H1 (cell line): ENCODE measurements at regions not wholly inside any gene's neighbourhood (a gene's known extent, or its start where the extent isn't known, plus 50 kb on each side); places are given as distances from the start of the nearest gene placed in this dataset.

Experiments
- CTCF ChIA-PET: fragments of 300-600 bp; sonication (Branson Sonifier 250); formaldehyde crosslinking; loops from one replicate; lab custom pipeline; 2021; ENCODE audit not compliant: partially characterized antibody; lab: Charles Lee
- POLR2A ChIA-PET: fragments of 300-600 bp; sonication (Branson Sonifier 250); formaldehyde crosslinking; loops from one replicate; lab custom pipeline; 2021; ENCODE audit warnings: inconsistent platforms; ENCODE audit not compliant: partially characterized antibody; lab: Charles Lee
- DNase-seq, 2 experiments: peaks; one replicate each; pipeline versions ENCODE4 v3.0.0 to v3.0.0-alpha.2; 2010 to 2022; ENCODE audit warnings: low spot score in 2 of 2, low read depth in 1 of 2, mixed read lengths in 1 of 2
- FAIRE-seq: peaks from 2 replicates; lab custom pipeline; 2011; peaks lifted over from hg19 to GRCh38; lab: Jason Lieb, UNC
- H2AFZ ChIP-seq: 2 replicates; pipeline ENCODE4 v1.8.1; 2012; ENCODE audit warnings: low read length, inconsistent platforms
- H2AK5ac ChIP-seq: 2 replicates; pipeline ENCODE4 v1.6.1; 2013; ENCODE audit warnings: low read depth, low read length
- H2BK120ac ChIP-seq: replicated peaks from 2 replicates; pipeline ENCODE3; 2013; ENCODE audit warnings: low read depth, low read length, inconsistent platforms
- H2BK12ac ChIP-seq: 2 replicates; pipeline ENCODE4 v1.6.1; 2013; ENCODE audit warnings: low read depth, low read length
- H2BK15ac ChIP-seq: 2 replicates; pipeline ENCODE4 v1.6.1; 2013; ENCODE audit warnings: low read length
- H2BK20ac ChIP-seq: 2 replicates; pipeline ENCODE4 v1.6.1; 2013; ENCODE audit warnings: low read length
- H2BK5ac ChIP-seq: 2 replicates; pipeline ENCODE4 v1.6.1; 2013; ENCODE audit warnings: low read depth, low read length
- H3K14ac ChIP-seq: 2 replicates; pipeline ENCODE4 v1.6.1; 2013; ENCODE audit warnings: inconsistent platforms; ENCODE audit not compliant: insufficient read length
- H3K18ac ChIP-seq: 2 replicates; pipeline ENCODE4 v1.6.1; 2013; ENCODE audit warnings: low read length; ENCODE audit errors: extremely low read depth
- H3K23ac ChIP-seq: 2 replicates; pipeline ENCODE4 v1.6.1; 2013; ENCODE audit warnings: inconsistent platforms; ENCODE audit not compliant: insufficient read length
- H3K23me2 ChIP-seq: 2 replicates; pipeline ENCODE4 v1.6.1; 2013; ENCODE audit warnings: low read depth, low read length
- H3K27ac ChIP-seq: 2 replicates; pipeline ENCODE4 v1.6.1; 2011; ENCODE audit warnings: low read depth, low read length, inconsistent platforms
- H3K27me3 ChIP-seq, 4 experiments: replicated peaks in 1 of 4; 1 replicate in 1 of 4; 2 replicates in 3 of 4; pipeline versions ENCODE4 v1.6.1 to v1.8.1; 2011 to 2013; ENCODE audit warnings: low read length in 3 of 4, mild to moderate bottlenecking in 3 of 4, inconsistent platforms in 2 of 4, mixed read lengths in 2 of 4, moderate library complexity in 1 of 4; ENCODE audit not compliant: control insufficient read depth in 3 of 4, insufficient read depth in 3 of 4; ENCODE audit errors: extremely low read depth in 1 of 4
- H3K36me3 ChIP-seq, 4 experiments: 2 replicates each; pipeline versions ENCODE4 v1.6.1 to v1.8.1; 2011 to 2013; ENCODE audit warnings: mild to moderate bottlenecking in 4 of 4, low read length in 3 of 4, moderate library complexity in 2 of 4, control low read depth in 1 of 4, inconsistent platforms in 1 of 4; ENCODE audit not compliant: insufficient read depth in 4 of 4, control insufficient read depth in 2 of 4
- H3K4ac ChIP-seq: replicated peaks from 2 replicates; pipeline ENCODE3; 2013; ENCODE audit warnings: low read length, low read depth, mixed read lengths, inconsistent platforms; ENCODE audit not compliant: insufficient read length
- H3K4me1 ChIP-seq, 4 experiments: replicated peaks in 1 of 4; 1 replicate in 1 of 4; 2 replicates in 3 of 4; pipeline versions ENCODE4 v1.6.1 to v1.8.1; 2011 to 2013; ENCODE audit warnings: low read length in 3 of 4, inconsistent platforms in 2 of 4, mixed read lengths in 1 of 4; ENCODE audit not compliant: insufficient read depth in 4 of 4, control insufficient read depth in 3 of 4
- H3K4me2 ChIP-seq, 2 experiments: 2 replicates each; pipeline versions ENCODE4 v1.6.1 to v1.8.1; 2011 to 2013; ENCODE audit warnings: low read depth in 2 of 2, low read length in 2 of 2, control low read depth in 1 of 2, inconsistent platforms in 1 of 2, mild to moderate bottlenecking in 1 of 2; ENCODE audit not compliant: insufficient read depth in 1 of 2
- H3K4me3 ChIP-seq, 4 experiments: fragments of 200-600, 300-600 bp in 1 of 4; sonication (generic), shearing (Covaris generic), sonication (Bioruptor Twin) in 1 of 4; 2 replicates each; pipeline versions ENCODE4 v1.5.1 to v1.8.1; 2011 to 2016; ENCODE audit warnings: low read length in 4 of 4, low read depth in 3 of 4, control low read depth in 2 of 4, inconsistent platforms in 2 of 4, mild to moderate bottlenecking in 2 of 4, mixed read lengths in 1 of 4, moderate library complexity in 1 of 4; ENCODE audit not compliant: insufficient read depth in 2 of 4; ENCODE audit errors: extremely low read depth in 1 of 4
- H3K56ac ChIP-seq: replicated peaks from 2 replicates; pipeline ENCODE3; 2013; ENCODE audit warnings: low read depth, mild to moderate bottlenecking, mixed read lengths, low read length, inconsistent platforms; ENCODE audit not compliant: insufficient read length
- H3K79me1 ChIP-seq: 2 replicates; pipeline ENCODE4 v1.6.1; 2013; ENCODE audit warnings: low read depth, low read length, control low read depth
- H3K79me2 ChIP-seq, 2 experiments: 2 replicates each; pipeline versions ENCODE4 v1.6.1 to v1.8.1; 2012 to 2013; ENCODE audit warnings: low read length in 2 of 2, mild to moderate bottlenecking in 2 of 2, inconsistent platforms in 1 of 2; ENCODE audit not compliant: insufficient read depth in 2 of 2, control insufficient read depth in 1 of 2
- H3K9ac ChIP-seq, 4 experiments: replicated peaks in 1 of 4; 1 replicate in 1 of 4; 2 replicates in 3 of 4; pipeline versions ENCODE4 v1.6.1 to v1.8.1; 2011 to 2013; ENCODE audit warnings: low read depth in 3 of 4, low read length in 3 of 4, control low read depth in 2 of 4, mild to moderate bottlenecking in 2 of 4, moderate library complexity in 2 of 4, inconsistent platforms in 1 of 4; ENCODE audit errors: extremely low read depth in 1 of 4
- H3K9me3 ChIP-seq, 2 experiments: 2 replicates each; pipeline versions ENCODE4 v1.6.1 to v1.8.1; 2012 to 2013; ENCODE audit warnings: mild to moderate bottlenecking in 2 of 2, moderate library complexity in 2 of 2, control low read depth in 1 of 2, inconsistent platforms in 1 of 2, low read depth in 1 of 2, low read length in 1 of 2, mixed read lengths in 1 of 2; ENCODE audit not compliant: insufficient read depth in 2 of 2
- H4K20me1 ChIP-seq, 2 experiments: replicated peaks in 1 of 2; 2 replicates each; pipeline versions ENCODE3 to v1.8.1; 2011 to 2013; ENCODE audit warnings: inconsistent platforms in 2 of 2, low read length in 2 of 2, mild to moderate bottlenecking in 1 of 2; ENCODE audit not compliant: insufficient read depth in 2 of 2, control insufficient read depth in 1 of 2
- H4K5ac ChIP-seq: 2 replicates; pipeline ENCODE4 v1.6.1; 2013; ENCODE audit warnings: low read length, low read depth, mixed read lengths, inconsistent platforms; ENCODE audit not compliant: insufficient read length
- H4K8ac ChIP-seq: 2 replicates; pipeline ENCODE4 v1.8.0; 2013; ENCODE audit warnings: mild to moderate bottlenecking, moderate library complexity, low read length, inconsistent platforms; ENCODE audit not compliant: insufficient read depth; ENCODE audit errors: extremely low read depth
- H4K91ac ChIP-seq: replicated peaks from 2 replicates; pipeline ENCODE3; 2013; ENCODE audit warnings: low read length, mixed read lengths, inconsistent platforms; ENCODE audit not compliant: insufficient read length
- CREB1 ChIP-seq: IDR thresholded peaks from 2 replicates; pipeline ENCODE4 v1.6.1; 2012; ENCODE audit warnings: inconsistent platforms
- CTBP2 ChIP-seq: IDR thresholded peaks from 2 replicates; pipeline ENCODE4 v1.7.0; 2011; ENCODE audit warnings: borderline replicate concordance, mild to moderate bottlenecking, moderate library complexity, mixed read lengths, low read length; ENCODE audit not compliant: insufficient read depth, insufficient read length
- HDAC6 ChIP-seq: IDR thresholded peaks from one replicate; pipeline ENCODE4 v1.7.1; 2012; ENCODE audit warnings: low read depth, mild to moderate bottlenecking, inconsistent platforms, low read length, moderate library complexity
- JUN ChIP-seq: IDR thresholded peaks from 2 replicates; pipeline ENCODE4 v1.6.1; 2011; ENCODE audit warnings: low read depth, mild to moderate bottlenecking, improper control_type of control experiment, low read length
- KDM1A ChIP-seq: fragments of 200-600, 300-600 bp; sonication (generic); IDR thresholded peaks from 2 replicates; pipeline ENCODE4 v1.7.1; 2016; ENCODE audit warnings: mild to moderate bottlenecking, low read length, borderline replicate concordance
- NRF1 ChIP-seq: IDR thresholded peaks from 2 replicates; pipeline ENCODE4 v1.6.1; 2011; ENCODE audit warnings: mild to moderate bottlenecking, low read depth, low read length, improper control_type of control experiment
- POLR2A ChIP-seq, 2 experiments: IDR thresholded peaks; 1 replicate in 1 of 2; 2 replicates in 1 of 2; pipeline ENCODE4 v1.6.1; 2011; ENCODE audit warnings: low read depth in 2 of 2, low read length in 2 of 2, mild to moderate bottlenecking in 2 of 2; ENCODE audit errors: control extremely low read depth in 1 of 2
- POLR2AphosphoS5 ChIP-seq: IDR thresholded peaks from 2 replicates; pipeline ENCODE4 v1.6.1; 2011; ENCODE audit warnings: low read depth, low read length
- RBBP5 ChIP-seq: IDR thresholded peaks from 2 replicates; pipeline ENCODE4 v1.7.1; 2012; ENCODE audit warnings: low read depth, mild to moderate bottlenecking, inconsistent platforms, low read length, moderate library complexity, borderline replicate concordance
- RFX5 ChIP-seq: IDR thresholded peaks from 2 replicates; pipeline ENCODE4 v1.6.1; 2011; ENCODE audit warnings: low read depth, low read length, improper control_type of control experiment, borderline replicate concordance
- RXRA ChIP-seq: IDR thresholded peaks from 2 replicates; pipeline ENCODE4 v1.6.1; 2011; ENCODE audit warnings: low read depth, mild to moderate bottlenecking, low read length, moderate library complexity; ENCODE audit not compliant: insufficient read depth
- SIX5 ChIP-seq: IDR thresholded peaks from 2 replicates; pipeline ENCODE4 v1.6.1; 2011; ENCODE audit warnings: mild to moderate bottlenecking, low read depth, low read length
- SP2 ChIP-seq: IDR thresholded peaks from 2 replicates; pipeline ENCODE4 v1.6.1; 2012; ENCODE audit warnings: mild to moderate bottlenecking, low read length, inconsistent platforms
- TBP ChIP-seq: IDR thresholded peaks from 2 replicates; pipeline ENCODE4 v1.6.1; 2011; ENCODE audit warnings: low read depth, low read length, improper control_type of control experiment
- WGBS, 2 experiments: shearing (Covaris generic) in 1 of 2; methylation state at CpG; one replicate each; pipeline versions ENCODE4 v1.1.6 to v1.1.7; 2013 to 2015; ENCODE audit warnings: low lambda C conversion rate in 2 of 2, mixed read lengths in 2 of 2, inconsistent platforms in 1 of 2, low coverage in 1 of 2, missing lambda C conversion rate in 1 of 2; ENCODE audit not compliant: insufficient replicate concordance in 2 of 2, insufficient coverage in 1 of 2, insufficient read length in 1 of 2; ENCODE audit errors: extremely low coverage in 1 of 2, missing lambda C conversion rate in 1 of 2; 5-methylcytosine and 5-hydroxymethylcytosine counted together

GRCh38 chr22:48585916-48586798, 1241.5 kb downstream of the BRD1 start:
- Histone ChIP-seq H2BK20ac (0 out of 2 replicates have a peak overlapping the region, but pooled peaks have one; percentile 84), H3K9ac (no peak overlapping the region), H3K4me1 (peaks cover 0 to 7% (median 4%) of the 10 kb centered on the region in 4 experiments; a peak in 4 of 7 replicates), H2BK120ac (no peak overlapping the region), H2BK15ac (no peak overlapping the region), H3K18ac (peak overlapping the region; percentile 56; the same call in 1 of the 2 replicates), H2AFZ (no peak overlapping the region), H3K4me2 (no peak overlapping the region), H3K27ac (no peak overlapping the region), H2BK5ac (peak overlapping the region; percentile 73), H3K79me1 (peaks cover 29% of the 10 kb centered on the region), H3K79me2 (peaks cover 9 to 23% of the 10 kb centered on the region in 2 experiments; a peak in 3 of 4 replicates), H3K4me3 (no peak overlapping the region), H3K14ac (no peak overlapping the region), H4K91ac (peak overlapping the region; percentile 25), H3K9me3 (no peaks in the 10 kb centered on the region), H2AK5ac (peak overlapping the region; percentile 94), H4K5ac (no peak overlapping the region), H2BK12ac (peak overlapping the region; percentile 53; the same call in 1 of the 2 replicates), H3K23me2 (peaks cover 36% of the 10 kb centered on the region; the same call in 1 of the 2 replicates), H3K23ac (no peak overlapping the region), H4K8ac (no peak overlapping the region), H3K56ac (no peak overlapping the region), H3K4ac (peak overlapping the region; percentile 44), H4K20me1 (peaks cover 0 to 34% of the 10 kb centered on the region in 2 experiments), H3K36me3 (no peaks in the 10 kb centered on the region; a peak in 2 of 8 replicates), H3K27me3 (no peaks in the 10 kb centered on the region)
- 84 to 100% methylated on average over 2 to 21 of the region's 21 CpGs for WGBS, 2 experiments
- FAIRE-seq (no peak), DNase-seq (no peak)
- ChIA-PET POLR2A (no interaction called here), CTCF (no interaction called here)
- TF ChIP-seq POLR2A (IDR thresholded peaks at IDR 0.05; ENCODE audit: control extremely low read depth in 1 of 2, low read depth in 2 of 2, low read length in 2 of 2) (no peak), RXRA (no peak), NRF1 (no peak), CREB1 (no peak), JUN (no peak), HDAC6 (no peak), RBBP5 (no peak), RFX5 (no peak), TBP (no peak), SIX5 (no peak), CTBP2 (no peak), POLR2AphosphoS5 (no peak), KDM1A (no peak), SP2 (no peak)
